Thyroid gland (tissue), 4 donors: ENCODE measurements at regions not wholly inside any gene's neighbourhood (a gene's known extent, or its start where the extent isn't known, plus 50 kb on each side); places are given as distances from the start of the nearest gene placed in this dataset.

Experiments
- POLR2A ChIP-seq, 2 donors: fragments of 450-650 bp; IDR thresholded peaks; one replicate each; pipeline ENCODE4 v1.6.1; 2017; ENCODE audit warnings: antibody characterized with exemption in 2 of 2, mild to moderate bottlenecking in 2 of 2, moderate library complexity in 1 of 2
- TF ChIP-seq, protein P1 (sequence below), 6 experiments: fragments of 200-600 bp in 3 of 6; fragments of 450-650 bp in 3 of 6; sonication (generic) in 3 of 6; IDR thresholded peaks; one replicate each; pipeline ENCODE4 v1.5.1; 2016 to 2019; ENCODE audit warnings: antibody characterized with exemption in 6 of 6, mild to moderate bottlenecking in 2 of 6, inconsistent platforms in 1 of 6, moderate library complexity in 1 of 6

DNA sequence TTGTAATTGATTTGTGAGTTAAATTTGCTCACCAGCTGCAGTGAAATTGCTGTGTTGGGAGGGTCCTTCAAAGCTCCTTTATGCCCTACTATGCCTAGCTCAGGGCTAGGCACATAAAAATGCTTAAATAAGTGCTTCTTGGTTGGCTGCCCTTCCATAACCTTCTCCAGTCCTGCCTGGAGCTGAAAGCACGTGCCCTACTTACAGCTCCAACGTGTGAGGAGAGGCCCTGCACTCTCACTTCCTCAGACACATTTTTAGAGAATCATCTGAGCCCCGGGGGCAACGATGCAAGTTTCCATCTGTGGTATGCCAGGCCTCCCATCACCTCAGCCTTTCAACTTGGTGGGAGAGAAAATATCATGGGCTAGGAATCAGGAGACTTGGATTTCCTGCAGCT, 202.7 kb downstream of the BCL11A start:
- TF ChIP-seq, protein P1, sequence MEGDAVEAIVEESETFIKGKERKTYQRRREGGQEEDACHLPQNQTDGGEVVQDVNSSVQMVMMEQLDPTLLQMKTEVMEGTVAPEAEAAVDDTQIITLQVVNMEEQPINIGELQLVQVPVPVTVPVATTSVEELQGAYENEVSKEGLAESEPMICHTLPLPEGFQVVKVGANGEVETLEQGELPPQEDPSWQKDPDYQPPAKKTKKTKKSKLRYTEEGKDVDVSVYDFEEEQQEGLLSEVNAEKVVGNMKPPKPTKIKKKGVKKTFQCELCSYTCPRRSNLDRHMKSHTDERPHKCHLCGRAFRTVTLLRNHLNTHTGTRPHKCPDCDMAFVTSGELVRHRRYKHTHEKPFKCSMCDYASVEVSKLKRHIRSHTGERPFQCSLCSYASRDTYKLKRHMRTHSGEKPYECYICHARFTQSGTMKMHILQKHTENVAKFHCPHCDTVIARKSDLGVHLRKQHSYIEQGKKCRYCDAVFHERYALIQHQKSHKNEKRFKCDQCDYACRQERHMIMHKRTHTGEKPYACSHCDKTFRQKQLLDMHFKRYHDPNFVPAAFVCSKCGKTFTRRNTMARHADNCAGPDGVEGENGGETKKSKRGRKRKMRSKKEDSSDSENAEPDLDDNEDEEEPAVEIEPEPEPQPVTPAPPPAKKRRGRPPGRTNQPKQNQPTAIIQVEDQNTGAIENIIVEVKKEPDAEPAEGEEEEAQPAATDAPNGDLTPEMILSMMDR (IDR thresholded peaks at IDR 0.05) = no peak
- no peak for TF ChIP-seq POLR2A (IDR thresholded peaks at IDR 0.05)
